ENCODE measurements at regions not wholly inside any gene's neighbourhood (a gene's known extent, or its start where the extent isn't known, plus 50 kb on each side); places are given as distances from the start of the nearest gene placed in this dataset.

GRCh38 chr7:85595750-85596178 is 408.9 kb upstream of the SEMA3D start:
- Histone ChIP-seq H3K27ac (ENCODE audit: extremely low read depth, low read depth, low read length) (no peak overlapping the region), H3K4me3 (no peak overlapping the region), H3K4me1 (replicated peaks in 1 of 2; ENCODE audit: control insufficient read depth in 2 of 2, insufficient read depth in 2 of 2, low read length in 2 of 2) (no peaks in the 10 kb centered on the region), H3K9me3 (replicated peaks; ENCODE audit: control insufficient read depth, insufficient read depth, low read depth, low read length) (no peaks in the 10 kb centered on the region; the same call in 1 of the 2 replicates), H3K79me2 (ENCODE audit: control insufficient read depth, insufficient read depth, low read length) (no peaks in the 10 kb centered on the region), H3K27me3 (ENCODE audit: control insufficient read depth in 2 of 2, insufficient read depth in 2 of 2, low read length in 2 of 2) (no peaks in the 10 kb centered on the region), H3K9me1 (ENCODE audit: control insufficient read depth, insufficient read depth, low read length) (no peaks in the 10 kb centered on the region), H2AFZ (ENCODE audit: low read depth, low read length) (no peak overlapping the region), H3K36me3 (ENCODE audit: control insufficient read depth, insufficient read depth, low read length) (no peaks in the 10 kb centered on the region), H3K4me2 (ENCODE audit: insufficient read depth, low read length) (no peak overlapping the region), H3K9ac (ENCODE audit: insufficient read depth in 1 of 2, low read depth in 2 of 2, low read length in 2 of 2) (no peak overlapping the region), H4K20me1 (replicated peaks; ENCODE audit: control insufficient read depth, insufficient read depth, low read length) (no peaks in the 10 kb centered on the region)
- no TSS peak for BruUV-seq (replicated peaks)
- ChIA-PET POLR2A (no interaction called here), CTCF (ENCODE audit: low intra/inter-chr PET ratio) (no interaction called here)
- intact Hi-C loops (cut with micrococcal nuclease), result no loop called here
- DNase-seq (ENCODE audit: extremely low read depth in 1 of 4, low spot score in 3 of 4), result no peak
- in situ Hi-C loops (cut with MboI), result no loop called here
- ATAC-seq, result no peak
- no peak for TF ChIP-seq TSC22D4 (tag; IDR thresholded peaks at IDR 0.05)
- TF ChIP-seq FOXP1 (CRISPR knock-in tag; IDR thresholded peaks at IDR 0.05), result no peak
- TF ChIP-seq THAP7 (CRISPR knock-in tag; IDR thresholded peaks at IDR 0.05), result no peak
- no peak for TF ChIP-seq LEF1 (IDR thresholded peaks at IDR 0.05)
- no peak for TF ChIP-seq ZNF354B (CRISPR knock-in tag; IDR thresholded peaks at IDR 0.05)
- no peak for TF ChIP-seq TAF7 (tag; IDR thresholded peaks at IDR 0.05)
- no peak for FAIRE-seq

- Histone ChIP-seq H3K36me3 (ENCODE audit: control insufficient read depth, insufficient read depth, low read length) (no peaks in the 10 kb centered on the region), H4K20me1 (replicated peaks; ENCODE audit: control insufficient read depth, insufficient read depth, low read length) (no peaks in the 10 kb centered on the region), H2AFZ (ENCODE audit: low read depth, low read length) (no peak overlapping the region), H3K4me2 (ENCODE audit: insufficient read depth, low read length) (no peak overlapping the region), H3K27ac (ENCODE audit: extremely low read depth, low read depth, low read length) (no peak overlapping the region), H3K79me2 (ENCODE audit: control insufficient read depth, insufficient read depth, low read length) (no peaks in the 10 kb centered on the region), H3K9ac (ENCODE audit: insufficient read depth in 1 of 2, low read depth in 2 of 2, low read length in 2 of 2) (no peak overlapping the region), H3K4me1 (replicated peaks in 1 of 2; ENCODE audit: control insufficient read depth in 2 of 2, insufficient read depth in 2 of 2, low read length in 2 of 2) (no peaks in the 10 kb centered on the region), H3K9me1 (ENCODE audit: control insufficient read depth, insufficient read depth, low read length) (no peaks in the 10 kb centered on the region), H3K9me3 (replicated peaks; ENCODE audit: control insufficient read depth, insufficient read depth, low read depth, low read length) (no peaks in the 10 kb centered on the region; the same call in none of the 2 replicates), H3K4me3 (no peak overlapping the region), H3K27me3 (ENCODE audit: control insufficient read depth in 2 of 2, insufficient read depth in 2 of 2, low read length in 2 of 2) (no peaks in the 10 kb centered on the region)
- ATAC-seq, result no peak
- no peak for DNase-seq (ENCODE audit: extremely low read depth in 1 of 4, low spot score in 3 of 4)
- WGBS (ENCODE audit: insufficient coverage, low coverage, missing lambda C conversion rate), result 0% methylated on average over 3 of the region's 3 CpGs
- in situ Hi-C loops (cut with MboI) (no loop called here), intact Hi-C loops (cut with micrococcal nuclease) (no loop called here)
- FAIRE-seq, result no peak
- no TSS peak for BruUV-seq (replicated peaks)
- ChIA-PET CTCF (ENCODE audit: low intra/inter-chr PET ratio) (no interaction called here), POLR2A (no interaction called here)
- TF ChIP-seq PHF8 (IDR thresholded peaks at IDR 0.05; ENCODE audit: borderline replicate concordance, low read length), result no peak
- no peak for TF ChIP-seq SREBF1 (IDR thresholded peaks at IDR 0.05; ENCODE audit: borderline replicate concordance, low read depth, low read length)
- TF ChIP-seq ESRRA (IDR thresholded peaks at IDR 0.05; ENCODE audit: borderline replicate concordance, low read depth), result no peak
- no peak for TF ChIP-seq NR0B1 (IDR thresholded peaks at IDR 0.05; ENCODE audit: partially characterized antibody)
- no peak for TF ChIP-seq ATF4 (CRISPR knock-in tag; IDR thresholded peaks at IDR 0.05)
- no peak for TF ChIP-seq THRB (CRISPR knock-in tag; conservative IDR thresholded peaks at IDR 0.05)
- TF ChIP-seq KDM1A (IDR thresholded peaks at IDR 0.05), result no peak
Measured at GRCh38 chr7:85593355-85593754, 406.5 kb upstream of the SEMA3D start.

All from K562 (cell line).